Suprapubic skin (tissue), 4 donors: ENCODE measurements at regions not wholly inside any gene's neighbourhood (a gene's known extent, or its start where the extent isn't known, plus 50 kb on each side); places are given as distances from the start of the nearest gene placed in this dataset.

ENCODE experiments used
- DNase-seq, 2 donors: peaks; one replicate each; pipeline ENCODE4 v3.0.0-alpha.2; 2019; ENCODE audit warnings: low spot score in 2 of 2
- H3K27ac ChIP-seq: fragments of 200-600 bp; sonication (generic); one replicate; pipeline ENCODE4 v1.5.1; 2019
- H3K27me3 ChIP-seq: fragments of 200-600 bp; sonication (generic); one replicate; pipeline ENCODE4 v1.5.1; 2019
- H3K36me3 ChIP-seq: fragments of 200-600 bp; sonication (generic); one replicate; pipeline ENCODE4 v1.5.1; 2019
- H3K4me1 ChIP-seq: fragments of 200-600 bp; sonication (generic); one replicate; pipeline ENCODE4 v1.5.1; 2019
- H3K4me3 ChIP-seq: fragments of 200-600 bp; sonication (generic); one replicate; pipeline ENCODE4 v1.5.1; 2019; ENCODE audit warnings: mild to moderate bottlenecking
- H3K9me3 ChIP-seq: fragments of 200-600 bp; sonication (generic); one replicate; pipeline ENCODE4 v1.5.1; 2019
- CTCF ChIP-seq, 2 donors: fragments of 200-600 bp in 1 of 2; fragments of 450-650 bp in 1 of 2; sonication (generic) in 1 of 2; IDR thresholded peaks; one replicate each; pipeline ENCODE4 v1.5.1; 2016 to 2019; ENCODE audit warnings: antibody characterized with exemption in 2 of 2, mild to moderate bottlenecking in 1 of 2, moderate library complexity in 1 of 2
- EP300 ChIP-seq: sonication (generic); formaldehyde crosslinking; IDR thresholded peaks from one replicate; pipeline ENCODE4 v1.6.1; 2017; ENCODE audit warnings: antibody characterized with exemption
- POLR2A ChIP-seq, 2 donors: fragments of 450-650 bp; IDR thresholded peaks; one replicate each; pipeline ENCODE4 v1.6.1; 2017; ENCODE audit warnings: antibody characterized with exemption in 2 of 2, mild to moderate bottlenecking in 2 of 2, moderate library complexity in 2 of 2
- POLR2AphosphoS5 ChIP-seq, 3 donors: sonication (generic); formaldehyde crosslinking; IDR thresholded peaks; one replicate each; pipeline ENCODE4 v1.6.1; 2017; ENCODE audit warnings: antibody characterized with exemption in 3 of 3
- WGBS: methylation state at CpG from one replicate; pipeline ENCODE4 v1.1.5; 2018; 5-methylcytosine and 5-hydroxymethylcytosine counted together

GRCh38 chr18:3333721-3334386 is 71.9 kb downstream of the MYL12B start:
- WGBS: 82% methylated on average over 4 of the region's 4 CpGs
- no peak for DNase-seq
- Histone ChIP-seq H3K27me3 (no peaks in the 10 kb centered on the region), H3K4me1 (peaks cover 5% of the 10 kb centered on the region), H3K36me3 (no peaks in the 10 kb centered on the region), H3K9me3 (no peaks in the 10 kb centered on the region), H3K27ac (no peak overlapping the region), H3K4me3 (no peak overlapping the region)
- no peak for TF ChIP-seq POLR2A (IDR thresholded peaks at IDR 0.05)
- TF ChIP-seq CTCF (IDR thresholded peaks at IDR 0.05): no peak
- TF ChIP-seq EP300: no peak
- no peak for TF ChIP-seq POLR2AphosphoS5 (IDR thresholded peaks at IDR 0.05)

DNA sequence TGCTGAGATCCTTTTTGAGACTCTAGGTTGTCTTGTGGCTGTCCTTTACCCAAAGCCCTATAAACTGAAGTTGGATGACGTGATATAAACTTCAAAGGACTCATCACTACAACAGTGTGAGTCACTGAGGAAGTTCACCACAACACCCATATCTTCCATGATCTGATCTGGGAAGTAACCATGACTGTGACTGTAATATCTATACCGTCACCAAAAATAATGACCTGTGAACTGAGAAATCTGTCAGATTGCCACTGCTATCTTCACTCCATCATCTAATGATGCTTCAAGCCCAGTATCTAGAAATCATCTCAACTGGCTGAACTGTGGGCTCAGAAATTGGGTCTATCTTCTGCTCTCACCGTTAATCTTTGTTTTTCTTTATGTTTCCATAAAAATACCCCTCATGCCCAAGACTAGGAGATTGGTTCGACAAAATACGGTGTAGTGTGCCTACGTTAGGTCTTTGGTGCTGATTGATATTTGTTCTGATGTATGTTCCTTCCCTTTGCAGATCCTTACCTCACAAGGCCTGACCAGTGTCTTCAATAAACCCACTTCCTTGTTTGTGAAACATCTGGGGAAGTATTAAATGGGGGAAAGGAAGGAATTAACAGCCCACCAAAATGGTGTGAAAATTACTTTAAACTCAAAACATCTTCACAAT is 78.2 kb downstream of the MYL12B start:
- Histone ChIP-seq H3K36me3 (no peaks in the 10 kb centered on the region), H3K4me3 (no peak overlapping the region), H3K4me1 (no peaks in the 10 kb centered on the region), H3K9me3 (no peaks in the 10 kb centered on the region), H3K27ac (no peak overlapping the region), H3K27me3 (no peaks in the 10 kb centered on the region)
- no peak for DNase-seq
- TF ChIP-seq POLR2A (IDR thresholded peaks at IDR 0.05) (no peak), POLR2AphosphoS5 (IDR thresholded peaks at IDR 0.05) (no peak), EP300 (no peak), CTCF (IDR thresholded peaks at IDR 0.05) (no peak)
- whole genome bisulfite sequencing: 87% methylated on average over 6 of the region's 6 CpGs

DNA sequence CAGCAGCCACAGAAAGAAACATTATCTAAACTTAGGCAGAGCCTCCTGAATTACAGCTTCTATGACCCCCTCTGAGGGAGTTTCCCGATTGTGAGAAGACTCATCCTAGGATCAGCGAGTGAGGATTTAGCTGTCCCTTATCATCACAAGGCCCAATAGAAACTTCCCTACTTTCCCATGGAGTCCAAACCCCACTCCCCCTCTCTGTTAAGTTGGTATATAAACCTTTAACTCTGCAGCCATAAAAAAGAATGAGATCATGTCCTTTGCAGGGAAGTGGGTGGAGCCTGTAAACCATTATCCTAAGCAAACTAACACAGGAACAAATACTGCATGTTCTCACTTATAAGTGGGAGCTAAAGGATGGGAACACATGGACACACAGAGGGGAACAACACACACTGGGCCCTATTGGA is 78.8 kb downstream of the MYL12B start:
- TF ChIP-seq POLR2AphosphoS5 (IDR thresholded peaks at IDR 0.05) (no peak), CTCF (IDR thresholded peaks at IDR 0.05) (no peak), POLR2A (IDR thresholded peaks at IDR 0.05) (no peak), EP300 (no peak)
- Histone ChIP-seq H3K4me1 (peaks cover 2% of the 10 kb centered on the region), H3K4me3 (no peak overlapping the region), H3K27me3 (no peaks in the 10 kb centered on the region), H3K36me3 (no peaks in the 10 kb centered on the region), H3K27ac (no peak overlapping the region), H3K9me3 (no peaks in the 10 kb centered on the region)
- DNase-seq: no peak
- 88% methylated on average over 2 of the region's 2 CpGs for WGBS

DNA sequence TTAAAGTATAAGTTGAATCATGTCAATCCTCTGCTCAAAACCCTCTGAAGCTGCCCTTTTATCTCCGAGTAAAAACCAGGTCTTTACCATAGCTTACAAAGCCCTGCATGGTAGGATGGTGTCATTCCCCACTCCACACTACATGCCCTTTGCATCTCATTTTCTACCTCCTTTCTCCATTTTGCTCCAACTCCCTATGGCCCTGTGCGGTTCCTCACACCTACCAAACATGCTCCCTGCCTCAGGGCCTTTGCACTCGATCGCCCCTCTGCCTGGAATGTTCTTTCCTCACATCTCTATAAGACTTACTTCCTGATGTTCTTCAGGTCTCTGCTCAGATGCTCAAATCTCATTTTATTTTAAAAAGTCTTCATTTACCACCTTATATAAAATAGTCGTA is 80.7 kb downstream of the MYL12B start:
- Histone ChIP-seq H3K27ac (no peak overlapping the region), H3K4me1 (peaks cover 11% of the 10 kb centered on the region), H3K27me3 (no peaks in the 10 kb centered on the region), H3K36me3 (no peaks in the 10 kb centered on the region), H3K9me3 (no peaks in the 10 kb centered on the region), H3K4me3 (no peak overlapping the region)
- DNase-seq: no peak
- 88% methylated on average over 5 of the region's 5 CpGs for whole genome bisulfite sequencing
- no peak for TF ChIP-seq POLR2A (IDR thresholded peaks at IDR 0.05)
- TF ChIP-seq CTCF (IDR thresholded peaks at IDR 0.05): no peak
- TF ChIP-seq EP300: no peak
- no peak for TF ChIP-seq POLR2AphosphoS5 (IDR thresholded peaks at IDR 0.05)

- DNase-seq: no peak
- WGBS: 34% methylated on average over 2 of the region's 2 CpGs
- H3K27ac ChIP-seq: no peak overlapping the region
Observed at GRCh38 chr18:3345452-3345851, 83.5 kb downstream of the MYL12B start.

More at GRCh38 chr18:3345452-3345851, 83.5 kb downstream of the MYL12B start:
- H3K27me3 ChIP-seq: no peaks in the 10 kb centered on the region
- TF ChIP-seq EP300 (no peak), POLR2AphosphoS5 (IDR thresholded peaks at IDR 0.05) (no peak)
- peaks cover 15% of the 10 kb centered on the region for H3K4me1 ChIP-seq
- H3K4me3 ChIP-seq: no peak overlapping the region
- no peaks in the 10 kb centered on the region for H3K9me3 ChIP-seq
- H3K36me3 ChIP-seq: no peaks in the 10 kb centered on the region
